ENCODE measurements at regions not wholly inside any gene's neighbourhood (a gene's known extent, or its start where the extent isn't known, plus 50 kb on each side); places are given as distances from the start of the nearest gene placed in this dataset.
A peak's percentile ranks its signal among the peaks of the same experiment; 100 is the strongest.
"Not testable (repeated sequence)": the region's sequence is repeated elsewhere in the genome, so short reads cannot be mapped to it uniquely, and the experiment has no call there.

- H3K4me1 ChIP-seq (ENCODE audit: control insufficient read depth, insufficient read depth, low read length): no peaks in the 10 kb centered on the region
- no peaks in the 10 kb centered on the region for H3K36me3 ChIP-seq (ENCODE audit: control insufficient read depth, insufficient read depth, low read length)
- H3K4me3 ChIP-seq (ENCODE audit: low read length): no peak overlapping the region
- no peak overlapping the region for H3K27ac ChIP-seq (ENCODE audit: low read depth, low read length)
- no peak overlapping the region for H3K9ac ChIP-seq (ENCODE audit: low read length)
- H3K27me3 ChIP-seq (ENCODE audit: control insufficient read depth, insufficient read depth, low read length): no peaks in the 10 kb centered on the region
Measured at GRCh38 chr2:67142071-67142470, 255.1 kb upstream of the ETAA1 start.

GRCh38 chr2:67142741-67143140 is 254.4 kb upstream of the ETAA1 start:
- no peaks in the 10 kb centered on the region for H3K36me3 ChIP-seq (ENCODE audit: control insufficient read depth, insufficient read depth, low read length)
- H3K4me1 ChIP-seq (ENCODE audit: control insufficient read depth, insufficient read depth, low read length): no peaks in the 10 kb centered on the region
- no peak overlapping the region for H3K9ac ChIP-seq (ENCODE audit: low read length)
- H3K27me3 ChIP-seq (ENCODE audit: control insufficient read depth, insufficient read depth, low read length): no peaks in the 10 kb centered on the region
- H3K27ac ChIP-seq (ENCODE audit: low read depth, low read length): no peak overlapping the region
- H3K4me3 ChIP-seq (ENCODE audit: low read length): no peak overlapping the region

- Histone ChIP-seq H3K4me1 (ENCODE audit: control insufficient read depth, insufficient read depth, low read length) (no peaks in the 10 kb centered on the region), H3K27ac (ENCODE audit: low read depth, low read length) (no peak overlapping the region), H3K9ac (ENCODE audit: low read length) (no peak overlapping the region), H3K27me3 (ENCODE audit: control insufficient read depth, insufficient read depth, low read length) (no peaks in the 10 kb centered on the region), H3K36me3 (ENCODE audit: control insufficient read depth, insufficient read depth, low read length) (no peaks in the 10 kb centered on the region), H3K4me3 (ENCODE audit: low read length) (no peak overlapping the region)
Measured at GRCh38 chr2:67145851-67146250, 251.3 kb upstream of the ETAA1 start.

- Histone ChIP-seq H3K9ac (ENCODE audit: low read length) (no peak overlapping the region), H3K27me3 (ENCODE audit: control insufficient read depth, insufficient read depth, low read length) (no peaks in the 10 kb centered on the region), H3K4me1 (ENCODE audit: control insufficient read depth, insufficient read depth, low read length) (peaks cover 13% of the 10 kb centered on the region), H3K27ac (ENCODE audit: low read depth, low read length) (no peak overlapping the region), H3K36me3 (ENCODE audit: control insufficient read depth, insufficient read depth, low read length) (no peaks in the 10 kb centered on the region), H3K4me3 (ENCODE audit: low read length) (no peak overlapping the region)
Measured at GRCh38 chr2:67156796-67157195, 240.3 kb upstream of the ETAA1 start.

GRCh38 chr2:67158718-67159117 is 238.4 kb upstream of the ETAA1 start:
- Histone ChIP-seq H3K36me3 (ENCODE audit: control insufficient read depth, insufficient read depth, low read length) (no peaks in the 10 kb centered on the region), H3K27me3 (ENCODE audit: control insufficient read depth, insufficient read depth, low read length) (no peaks in the 10 kb centered on the region), H3K27ac (ENCODE audit: low read depth, low read length) (no peak overlapping the region), H3K4me3 (ENCODE audit: low read length) (no peak overlapping the region), H3K9ac (ENCODE audit: low read length) (no peak overlapping the region), H3K4me1 (ENCODE audit: control insufficient read depth, insufficient read depth, low read length) (peaks cover 13% of the 10 kb centered on the region)

DNA sequence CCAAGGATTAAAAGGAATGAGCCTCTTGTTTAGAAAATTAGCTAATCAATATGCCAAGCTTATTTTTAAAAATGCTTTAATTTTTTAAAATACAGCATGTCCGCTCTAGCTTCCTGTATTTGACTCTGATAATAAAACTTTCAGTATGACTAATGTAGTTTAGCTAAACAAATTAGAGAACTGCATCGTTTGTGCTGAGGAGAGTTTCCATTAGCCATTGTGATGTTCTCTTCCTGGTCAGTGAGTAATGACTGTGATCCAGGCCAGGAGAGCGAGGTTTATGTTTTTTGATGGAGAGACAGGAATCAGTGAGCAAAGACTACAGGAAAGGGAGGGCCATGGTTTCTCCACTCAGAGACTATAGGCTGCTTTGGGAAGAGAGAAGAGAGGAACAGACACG is 237.2 kb upstream of the ETAA1 start:
- no peak overlapping the region for H3K4me3 ChIP-seq (ENCODE audit: low read length)
- H3K36me3 ChIP-seq (ENCODE audit: control insufficient read depth, insufficient read depth, low read length): no peaks in the 10 kb centered on the region
- H3K27ac ChIP-seq (ENCODE audit: low read depth, low read length): peak overlapping the region; percentile 85
- no peaks in the 10 kb centered on the region for H3K27me3 ChIP-seq (ENCODE audit: control insufficient read depth, insufficient read depth, low read length)
- peaks cover 13% of the 10 kb centered on the region for H3K4me1 ChIP-seq (ENCODE audit: control insufficient read depth, insufficient read depth, low read length)
- H3K9ac ChIP-seq (ENCODE audit: low read length): no peak overlapping the region

GRCh38 chr2:67164771-67165522 is 232.2 kb upstream of the ETAA1 start:
- no peaks in the 10 kb centered on the region for H3K36me3 ChIP-seq (ENCODE audit: control insufficient read depth, insufficient read depth, low read length)

DNA sequence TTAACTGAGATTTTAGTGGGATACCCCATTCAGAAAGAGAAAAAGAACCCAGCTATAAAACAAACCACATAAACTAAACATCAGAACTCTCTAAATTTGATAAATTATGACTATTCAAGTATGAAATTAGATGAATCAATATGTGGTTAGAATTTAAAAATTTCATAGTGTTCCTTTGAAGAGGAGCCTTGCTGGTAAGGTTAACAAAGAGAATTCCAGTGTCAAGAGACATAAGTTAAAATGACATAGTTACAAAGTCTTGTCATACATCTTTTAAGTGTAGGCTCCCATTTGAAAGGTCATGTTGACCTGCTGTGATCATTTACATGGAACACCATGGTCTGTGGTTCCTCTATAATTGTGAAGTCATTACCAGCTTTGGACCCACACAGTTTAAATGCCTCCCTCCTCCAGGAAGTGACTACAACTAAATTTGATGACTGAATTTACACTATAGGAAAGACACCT is 231.6 kb upstream of the ETAA1 start:
- no peaks in the 10 kb centered on the region for H3K27me3 ChIP-seq (ENCODE audit: control insufficient read depth, insufficient read depth, low read length)
- peaks cover 2% of the 10 kb centered on the region for H3K4me1 ChIP-seq (ENCODE audit: control insufficient read depth, insufficient read depth, low read length)
- no peaks in the 10 kb centered on the region for H3K36me3 ChIP-seq (ENCODE audit: control insufficient read depth, insufficient read depth, low read length)
- no peak overlapping the region for H3K27ac ChIP-seq (ENCODE audit: low read depth, low read length)
- H3K4me3 ChIP-seq (ENCODE audit: low read length): no peak overlapping the region
- H3K9ac ChIP-seq (ENCODE audit: low read length): no peak overlapping the region

More at GRCh38 chr2:67164771-67165522, 232.2 kb upstream of the ETAA1 start:
- H3K9ac ChIP-seq (ENCODE audit: low read length): no peak overlapping the region
- no peak overlapping the region for H3K4me3 ChIP-seq (ENCODE audit: low read length)
- H3K27me3 ChIP-seq (ENCODE audit: control insufficient read depth, insufficient read depth, low read length): no peaks in the 10 kb centered on the region
- no peak overlapping the region for H3K27ac ChIP-seq (ENCODE audit: low read depth, low read length)
- peaks cover 8% of the 10 kb centered on the region for H3K4me1 ChIP-seq (ENCODE audit: control insufficient read depth, insufficient read depth, low read length)

DNA sequence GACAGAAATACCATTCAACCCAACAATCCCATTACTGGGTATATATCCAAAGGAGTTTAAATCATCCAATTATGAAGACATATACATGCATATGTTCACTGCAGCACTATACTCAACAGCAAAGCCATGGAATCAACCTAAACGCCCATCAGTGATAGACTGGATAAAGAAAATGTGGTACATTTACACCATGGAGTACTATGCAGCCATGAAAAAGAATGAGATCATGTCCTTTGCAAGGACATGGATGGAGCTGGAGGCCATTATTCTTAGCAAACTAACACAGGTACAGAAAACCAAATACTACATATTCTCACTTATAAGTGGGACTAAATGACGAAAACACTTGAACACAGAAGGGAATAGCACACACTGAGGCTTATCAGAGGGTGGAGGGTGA is 230.6 kb upstream of the ETAA1 start:
- H3K4me1 ChIP-seq (ENCODE audit: control insufficient read depth, insufficient read depth, low read length); H3K36me3 ChIP-seq (ENCODE audit: control insufficient read depth, insufficient read depth, low read length); H3K27me3 ChIP-seq (ENCODE audit: control insufficient read depth, insufficient read depth, low read length): not testable (repeated sequence)

GRCh38 chr2:67169417-67170140 is 227.6 kb upstream of the ETAA1 start:
- no peaks in the 10 kb centered on the region for H3K27me3 ChIP-seq (ENCODE audit: control insufficient read depth, insufficient read depth, low read length)
- H3K36me3 ChIP-seq (ENCODE audit: control insufficient read depth, insufficient read depth, low read length): no peaks in the 10 kb centered on the region
- no peaks in the 10 kb centered on the region for H3K4me1 ChIP-seq (ENCODE audit: control insufficient read depth, insufficient read depth, low read length)
- H3K9ac ChIP-seq (ENCODE audit: low read length): no peak overlapping the region
- no peak overlapping the region for H3K27ac ChIP-seq (ENCODE audit: low read depth, low read length)
- no peak overlapping the region for H3K4me3 ChIP-seq (ENCODE audit: low read length)

More for the DNA sequence above, 230.6 kb upstream of the ETAA1 start:
- not testable (repeated sequence) for H3K27ac ChIP-seq (ENCODE audit: low read depth, low read length); H3K9ac ChIP-seq (ENCODE audit: low read length); H3K4me3 ChIP-seq (ENCODE audit: low read length)

DNA sequence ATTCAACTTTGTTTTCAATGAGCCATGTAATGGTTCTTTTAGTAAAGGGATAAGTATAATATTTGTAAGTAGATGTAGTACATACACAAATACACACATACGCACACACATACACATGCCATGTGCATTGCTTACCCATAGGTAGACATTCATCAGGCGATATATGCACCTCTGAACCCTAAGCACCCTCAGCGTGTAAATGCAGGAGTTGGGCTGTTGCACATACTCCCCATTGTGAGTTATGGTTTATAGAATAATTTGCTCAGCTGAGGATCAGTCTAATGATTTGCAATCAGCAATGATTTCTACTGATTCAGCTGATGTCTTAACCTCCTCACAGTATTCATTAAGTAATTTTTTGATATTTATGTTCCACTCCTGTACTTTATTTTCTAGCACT is 217.6 kb upstream of the ETAA1 start:
- no peak overlapping the region for H3K4me3 ChIP-seq (ENCODE audit: low read length)
- no peaks in the 10 kb centered on the region for H3K36me3 ChIP-seq (ENCODE audit: control insufficient read depth, insufficient read depth, low read length)
- H3K4me1 ChIP-seq (ENCODE audit: control insufficient read depth, insufficient read depth, low read length): no peaks in the 10 kb centered on the region
- no peak overlapping the region for H3K9ac ChIP-seq (ENCODE audit: low read length)
- no peak overlapping the region for H3K27ac ChIP-seq (ENCODE audit: low read depth, low read length)
- H3K27me3 ChIP-seq (ENCODE audit: control insufficient read depth, insufficient read depth, low read length): no peaks in the 10 kb centered on the region

DNA sequence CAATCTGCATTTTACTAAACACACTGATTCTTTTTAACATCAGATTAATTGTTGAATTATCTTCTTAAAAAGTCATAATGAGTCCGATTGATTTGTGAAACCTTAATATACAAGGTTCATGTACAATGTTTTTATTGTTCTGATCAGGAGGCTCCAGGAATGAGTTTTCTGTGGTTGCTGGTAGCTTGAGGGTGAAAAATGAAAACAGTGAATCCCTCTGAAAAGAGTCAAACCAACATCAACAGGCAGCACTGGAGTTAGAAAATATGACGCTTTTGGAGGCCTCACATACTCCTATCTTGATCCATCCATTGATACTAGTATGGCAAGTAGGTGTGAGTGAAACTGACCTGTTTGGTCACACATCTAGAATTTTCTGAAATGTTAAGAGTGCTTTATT is 216.3 kb upstream of the ETAA1 start:
- Histone ChIP-seq H3K36me3 (ENCODE audit: control insufficient read depth, insufficient read depth, low read length) (no peaks in the 10 kb centered on the region), H3K9ac (ENCODE audit: low read length) (no peak overlapping the region), H3K27ac (ENCODE audit: low read depth, low read length) (no peak overlapping the region), H3K27me3 (ENCODE audit: control insufficient read depth, insufficient read depth, low read length) (no peaks in the 10 kb centered on the region), H3K4me1 (ENCODE audit: control insufficient read depth, insufficient read depth, low read length) (no peaks in the 10 kb centered on the region), H3K4me3 (ENCODE audit: low read length) (no peak overlapping the region)

- Histone ChIP-seq H3K36me3 (ENCODE audit: control insufficient read depth, insufficient read depth, low read length) (no peaks in the 10 kb centered on the region), H3K4me3 (ENCODE audit: low read length) (no peak overlapping the region), H3K9ac (ENCODE audit: low read length) (no peak overlapping the region), H3K27me3 (ENCODE audit: control insufficient read depth, insufficient read depth, low read length) (no peaks in the 10 kb centered on the region), H3K4me1 (ENCODE audit: control insufficient read depth, insufficient read depth, low read length) (no peaks in the 10 kb centered on the region), H3K27ac (ENCODE audit: low read depth, low read length) (no peak overlapping the region)
Measured at GRCh38 chr2:67182884-67183283, 214.2 kb upstream of the ETAA1 start.

All from rectal smooth muscle tissue (tissue), 1 donor.